Cardiac muscle cell (in vitro differentiated cells and primary cell): ENCODE measurements at regions not wholly inside any gene's neighbourhood (a gene's known extent, or its start where the extent isn't known, plus 50 kb on each side); places are given as distances from the start of the nearest gene placed in this dataset.

Source experiments
- DNase-seq, 2 donors: peaks; one replicate each; pipeline versions ENCODE4 v3.0.0 to v3.0.0-alpha.2; 2010 to 2017; ENCODE audit warnings: low read depth in 1 of 2, low spot score in 1 of 2
- H3K27ac ChIP-seq: fragments of 200-600 bp; sonication (generic); 2 replicates; pipeline ENCODE4 v1.5.1; 2016
- H3K27me3 ChIP-seq: fragments of 200-600 bp; sonication (generic); 2 replicates; pipeline ENCODE4 v1.6.0; 2016; ENCODE audit warnings: control low read depth
- H3K36me3 ChIP-seq: fragments of 200-600 bp; sonication (generic); 2 replicates; pipeline ENCODE4 v1.5.1; 2016; ENCODE audit warnings: control low read depth
- H3K4me1 ChIP-seq: fragments of 200-600 bp; sonication (generic); 2 replicates; pipeline ENCODE4 v1.8.1; 2017; ENCODE audit warnings: low read depth, mild to moderate bottlenecking, mixed run types
- H3K4me3 ChIP-seq: fragments of 200-600 bp; sonication (generic); 2 replicates; pipeline ENCODE4 v1.5.1; 2016; ENCODE audit warnings: mild to moderate bottlenecking
- H3K9me3 ChIP-seq: fragments of 200-600 bp; sonication (generic); 2 replicates; pipeline ENCODE4 v1.5.1; 2017; ENCODE audit warnings: low read depth, mild to moderate bottlenecking, control low read depth
- CTCF ChIP-seq: IDR thresholded peaks from 2 replicates; pipeline ENCODE4 v1.5.1; 2012; ENCODE audit warnings: low read depth, mild to moderate bottlenecking, low read length

- Histone ChIP-seq H3K4me3 (no peak overlapping the region), H3K9me3 (no peaks in the 10 kb centered on the region), H3K27me3 (no peaks in the 10 kb centered on the region), H3K36me3 (no peaks in the 10 kb centered on the region), H3K4me1 (no peaks in the 10 kb centered on the region), H3K27ac (no peak overlapping the region)
- DNase-seq = no peak
- TF ChIP-seq CTCF = no peak
These were observed 134.3 kb downstream of the MATN1 start for GRCh38 chr1:30589083-30589482.

GRCh38 chr1:30588311-30589073 lies 134.9 kb downstream of the MATN1 start:
- no peak overlapping the region for H3K27ac ChIP-seq
- no peaks in the 10 kb centered on the region for H3K4me1 ChIP-seq
- no peaks in the 10 kb centered on the region for H3K9me3 ChIP-seq
- no peaks in the 10 kb centered on the region for H3K27me3 ChIP-seq
- no peak for TF ChIP-seq CTCF
- H3K4me3 ChIP-seq = no peak overlapping the region
- H3K36me3 ChIP-seq = no peaks in the 10 kb centered on the region
- no peak for DNase-seq

- no peaks in the 10 kb centered on the region for H3K9me3 ChIP-seq
- no peaks in the 10 kb centered on the region for H3K36me3 ChIP-seq
- no peak for DNase-seq
- H3K4me3 ChIP-seq = no peak overlapping the region
- no peak for TF ChIP-seq CTCF
- no peak overlapping the region for H3K27ac ChIP-seq
- no peaks in the 10 kb centered on the region for H3K27me3 ChIP-seq
- H3K4me1 ChIP-seq = no peaks in the 10 kb centered on the region
These were observed 136.7 kb downstream of the MATN1 start for GRCh38 chr1:30586671-30587070.

GRCh38 chr1:30579580-30579979 lies 143.8 kb downstream of the MATN1 start:
- H3K27me3 ChIP-seq = no peaks in the 10 kb centered on the region
- no peak for TF ChIP-seq CTCF
- no peak overlapping the region for H3K27ac ChIP-seq
- no peak overlapping the region for H3K4me3 ChIP-seq
- H3K4me1 ChIP-seq = no peaks in the 10 kb centered on the region
- DNase-seq = no peak
- no peaks in the 10 kb centered on the region for H3K36me3 ChIP-seq
- H3K9me3 ChIP-seq = no peaks in the 10 kb centered on the region

- Histone ChIP-seq H3K36me3 (no peaks in the 10 kb centered on the region), H3K9me3 (no peaks in the 10 kb centered on the region), H3K27ac (no peak overlapping the region), H3K27me3 (no peaks in the 10 kb centered on the region), H3K4me1 (no peaks in the 10 kb centered on the region), H3K4me3 (no peak overlapping the region)
- TF ChIP-seq CTCF = no peak
- DNase-seq = no peak
These were observed 148.3 kb downstream of the MATN1 start for GRCh38 chr1:30575066-30575465.

GRCh38 chr1:30572192-30572591 lies 151.2 kb downstream of the MATN1 start:
- Histone ChIP-seq H3K36me3 (no peaks in the 10 kb centered on the region), H3K4me1 (no peaks in the 10 kb centered on the region), H3K27me3 (no peaks in the 10 kb centered on the region), H3K27ac (no peak overlapping the region), H3K4me3 (no peak overlapping the region), H3K9me3 (no peaks in the 10 kb centered on the region)
- DNase-seq = no peak
- no peak for TF ChIP-seq CTCF
